Natural killer cell treated with Interleukin-12 subunit alpha and Interleukin-12 subunit beta and Interleukin-15 and Interleukin-18, amount 100 ng/mL, for 72 hours (primary cell): ENCODE measurements at regions not wholly inside any gene's neighbourhood (a gene's known extent, or its start where the extent isn't known, plus 50 kb on each side); places are given as distances from the start of the nearest gene placed in this dataset.

Experiments used
- ATAC-seq, 2 donors: fragments of 150-1000 bp; cut with Tn5 transposase in 1 of 2; sonication (Bioruptor Pico), chemical (Tn5 transposase) in 1 of 2; 2 replicates each; pipeline ENCODE4 v1.10.0; 2021
- DNase-seq: peaks from one replicate; pipeline ENCODE4 v3.0.0; 2022; ENCODE audit warnings: low spot score
- H3K27ac Mint-ChIP-seq, 2 donors: 1 replicate in 1 of 2; 2 replicates in 1 of 2; pipeline ENCODE4 v1.8.0; 2022; ENCODE audit warnings: mixed read lengths in 2 of 2, mild to moderate bottlenecking in 1 of 2, moderate library complexity in 1 of 2
- H3K27me3 Mint-ChIP-seq, 2 donors: 1 replicate in 1 of 2; 2 replicates in 1 of 2; pipeline ENCODE4 v1.8.0; 2022; ENCODE audit warnings: mixed read lengths in 2 of 2
- H3K36me3 Mint-ChIP-seq: one replicate; pipeline ENCODE4 v1.8.0; 2022; ENCODE audit warnings: mixed read lengths
- H3K4me1 Mint-ChIP-seq, 2 donors: 1 replicate in 1 of 2; 2 replicates in 1 of 2; pipeline ENCODE4 v1.8.0; 2022; ENCODE audit warnings: low read depth in 2 of 2, mixed read lengths in 2 of 2, mild to moderate bottlenecking in 1 of 2
- H3K4me3 Mint-ChIP-seq: one replicate; pipeline ENCODE4 v1.8.0; 2022; ENCODE audit warnings: mixed read lengths
- H3K9me3 Mint-ChIP-seq: 2 replicates; pipeline ENCODE4 v1.8.0; 2022; ENCODE audit warnings: mixed read lengths

DNA sequence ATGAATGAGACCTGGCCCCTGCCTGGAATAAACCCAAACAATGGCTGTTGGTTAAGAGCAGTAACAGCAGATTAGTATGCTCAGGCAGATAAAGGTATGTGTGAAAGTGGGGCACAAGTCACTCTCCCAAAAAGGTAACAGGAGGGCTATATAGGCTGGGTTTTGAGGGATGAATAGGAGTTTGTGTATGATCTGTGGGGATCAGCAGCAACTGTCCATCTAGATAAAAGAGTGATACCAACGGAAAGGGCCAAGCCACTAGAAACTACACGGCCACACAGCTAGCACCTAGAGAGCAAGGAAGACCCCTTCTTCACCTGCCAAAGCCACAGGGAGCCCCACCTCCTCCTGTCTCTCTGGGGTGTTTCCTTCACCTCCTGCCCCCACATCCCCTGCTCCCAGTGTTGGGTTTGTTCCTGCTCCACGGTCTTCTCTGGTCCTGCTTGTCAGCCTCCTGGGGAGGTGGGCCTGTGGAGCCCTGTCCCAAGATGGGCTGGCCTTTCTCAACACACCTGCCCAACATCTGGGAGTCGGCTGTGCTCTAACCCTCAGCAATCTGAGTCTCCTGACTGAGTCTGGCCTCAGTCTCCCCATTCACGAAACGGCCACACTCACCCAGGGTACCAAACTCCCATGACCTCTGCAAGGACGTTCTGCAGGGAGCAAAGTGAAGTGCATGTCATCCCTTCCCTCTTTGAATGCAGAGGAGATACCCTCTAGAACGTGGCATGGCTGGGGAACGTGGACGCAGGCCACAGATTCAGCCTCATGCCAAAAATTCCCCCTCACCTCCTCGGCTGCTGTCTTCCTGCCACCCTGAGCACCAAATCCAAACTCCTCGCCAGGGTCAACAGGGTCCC lies 108.2 kb downstream of the NCOR2 start:
- no peak for ATAC-seq
- Mint-ChIP-seq H3K9me3 (no peaks in the 10 kb centered on the region), H3K36me3 (peaks cover 9% of the 10 kb centered on the region), H3K4me3 (peak overlapping the region; percentile 18), H3K4me1 (peaks cover 58 to 64% of the 10 kb centered on the region in 2 donors), H3K27ac (peak overlapping the region in 1 of 2 donors; percentile 18), H3K27me3 (no peaks in the 10 kb centered on the region)
- DNase-seq = no peak

DNA sequence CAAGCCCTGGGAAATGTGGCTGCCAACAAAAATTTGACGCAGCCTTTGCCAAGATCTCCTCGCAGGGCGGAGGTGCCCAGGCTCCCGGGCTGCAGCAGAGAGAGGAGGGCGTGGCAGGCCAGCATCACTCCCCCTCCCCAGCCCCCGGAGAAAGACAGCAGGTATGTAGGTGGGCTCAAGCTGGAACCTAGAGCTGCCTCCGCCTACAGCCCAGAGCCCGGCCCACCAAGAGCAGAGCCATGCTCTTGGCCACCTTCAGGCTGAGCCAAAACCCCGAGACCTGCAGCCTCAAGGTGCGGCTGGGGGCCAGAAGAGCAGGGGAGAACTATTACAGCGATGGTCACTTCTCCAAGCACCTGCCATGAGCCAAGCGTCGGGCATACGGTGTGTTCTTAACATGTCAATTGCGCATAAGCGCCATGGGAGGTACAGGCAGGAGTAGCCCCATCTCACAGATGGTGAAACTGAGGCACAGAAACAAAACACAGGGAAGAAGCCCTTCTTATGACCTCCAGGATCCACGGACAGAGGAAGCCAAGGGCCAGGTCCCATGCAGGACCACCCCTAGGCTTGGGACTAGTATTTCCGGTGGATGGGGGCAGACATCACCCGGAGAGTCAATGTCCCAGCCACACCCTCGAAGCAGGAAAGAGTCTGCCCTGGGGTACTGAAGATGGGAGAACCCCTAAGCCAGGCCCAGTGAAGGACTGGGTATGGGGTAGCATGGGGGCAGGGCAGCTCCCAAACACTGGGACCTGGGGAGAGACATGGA lies 109.0 kb downstream of the NCOR2 start:
- DNase-seq (no peak), ATAC-seq (no peak)
- no peaks in the 10 kb centered on the region for H3K27me3 Mint-ChIP-seq
- peaks cover 60 to 67% of the 10 kb centered on the region in 2 donors for H3K4me1 Mint-ChIP-seq
- H3K36me3 Mint-ChIP-seq = peaks cover 7% of the 10 kb centered on the region
- peak overlapping the region; percentile 70 for H3K4me3 Mint-ChIP-seq
- H3K9me3 Mint-ChIP-seq = no peaks in the 10 kb centered on the region
- H3K27ac Mint-ChIP-seq = peak overlapping the region; percentile 16 to 18

DNA sequence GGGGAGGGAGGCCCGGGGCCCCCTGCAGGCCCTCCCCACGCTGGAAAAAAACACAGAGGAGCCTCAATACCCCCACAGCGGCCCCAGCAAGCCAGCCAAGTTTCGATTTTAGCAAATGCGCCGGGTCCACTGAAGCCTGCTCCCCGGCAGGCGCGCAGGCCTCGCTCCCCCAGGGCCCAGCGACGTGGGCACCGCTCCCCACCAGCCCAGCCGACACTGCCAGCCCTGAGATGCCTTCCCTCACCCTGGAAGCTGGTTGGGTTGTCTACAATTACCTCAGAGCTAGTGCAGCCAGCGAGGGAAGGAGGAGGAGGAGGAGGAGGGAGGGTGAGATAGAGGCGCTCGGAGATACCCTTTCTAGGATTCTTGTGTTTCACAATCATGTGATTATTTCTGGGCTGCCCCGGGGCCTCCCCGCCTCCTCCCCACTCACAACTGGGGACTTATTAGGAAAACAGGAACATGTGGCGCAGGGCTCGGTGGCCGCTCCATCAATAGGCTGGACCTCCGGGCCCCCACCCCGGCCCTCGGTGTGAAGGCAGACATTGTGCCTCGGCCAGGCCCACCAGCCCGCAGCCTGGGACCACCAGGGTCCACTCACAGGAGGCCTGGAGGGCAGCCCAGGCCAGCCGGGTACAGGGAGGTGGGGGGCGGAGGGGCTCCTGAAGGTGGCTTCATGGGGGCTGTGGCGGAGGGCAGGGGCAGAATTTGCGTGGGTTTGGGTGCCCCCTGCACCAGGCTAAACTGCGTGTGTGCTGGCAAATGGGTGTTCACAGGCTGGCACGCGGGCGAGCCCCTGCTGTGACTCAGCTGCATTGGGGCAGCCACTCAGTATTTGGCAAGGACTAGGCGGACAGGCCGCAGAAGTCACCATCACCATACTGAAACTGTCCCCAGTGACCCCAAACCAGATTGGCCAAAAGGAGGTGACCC lies 109.9 kb downstream of the NCOR2 start:
- ATAC-seq (peak; percentile 54 to 79), DNase-seq (peak; percentile 88)
- H3K27ac Mint-ChIP-seq = peak overlapping the region; percentile 59 to 69
- peaks cover 7% of the 10 kb centered on the region for H3K36me3 Mint-ChIP-seq
- peaks cover 55 to 63% of the 10 kb centered on the region in 2 donors for H3K4me1 Mint-ChIP-seq
- H3K27me3 Mint-ChIP-seq = no peaks in the 10 kb centered on the region
- H3K9me3 Mint-ChIP-seq = no peaks in the 10 kb centered on the region
- peak overlapping the region; percentile 70 for H3K4me3 Mint-ChIP-seq

DNA sequence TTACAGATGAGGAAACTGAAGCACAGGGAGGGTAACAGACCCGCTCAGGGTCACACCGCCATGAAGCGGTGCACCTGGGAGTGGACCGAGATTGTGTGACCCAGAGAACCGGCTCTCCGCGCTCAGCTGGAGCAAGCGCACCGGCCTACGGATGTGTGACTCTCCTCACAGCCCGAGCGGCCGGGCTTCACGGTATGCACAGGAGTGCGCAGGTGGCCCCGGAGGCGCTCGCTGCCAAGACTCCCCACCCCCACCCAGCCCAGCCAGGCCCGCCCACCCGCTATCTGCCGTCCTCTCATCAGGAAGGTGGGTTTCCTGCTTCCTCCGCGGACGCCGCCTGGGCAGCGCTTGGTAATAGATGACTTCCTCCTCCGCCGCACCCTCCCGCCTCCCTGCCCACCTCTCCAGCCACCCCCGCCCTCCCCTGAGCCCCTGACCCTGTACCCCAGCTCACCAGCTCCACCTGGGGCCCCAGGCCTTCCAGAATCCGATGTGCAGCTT lies 110.7 kb downstream of the NCOR2 start:
- Mint-ChIP-seq H3K27ac (peak overlapping the region; percentile 59 to 69), H3K9me3 (no peaks in the 10 kb centered on the region), H3K4me1 (peaks cover 50 to 58% of the 10 kb centered on the region in 2 donors), H3K4me3 (peak overlapping the region; percentile 70), H3K27me3 (no peaks in the 10 kb centered on the region), H3K36me3 (peaks cover 7% of the 10 kb centered on the region)
- DNase-seq = peak; percentile 72
- peak; percentile 5 to 11 for ATAC-seq

DNA sequence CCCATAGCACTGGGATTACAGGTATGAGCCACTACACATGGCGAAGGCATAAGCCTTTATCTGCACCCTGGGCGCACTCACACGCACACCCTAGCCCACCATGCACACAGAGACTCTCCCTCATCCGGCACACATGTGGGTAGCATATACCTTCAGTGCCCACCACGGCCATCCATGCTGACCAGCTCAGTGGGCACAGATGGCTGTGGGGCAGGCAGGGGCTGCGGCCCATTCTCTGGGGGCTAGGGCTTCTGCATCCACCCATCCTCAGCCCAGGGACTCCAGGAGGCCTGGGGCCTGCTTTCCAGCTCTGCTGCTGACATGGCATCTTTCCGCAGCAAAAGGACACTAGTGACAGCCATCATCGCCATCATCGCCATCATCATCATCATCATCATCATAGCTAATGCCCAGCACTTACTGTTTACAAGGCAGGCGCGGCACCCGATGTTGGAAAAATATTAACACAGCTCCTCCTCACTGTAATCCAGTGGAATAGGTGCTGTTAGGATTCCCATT lies 111.2 kb downstream of the NCOR2 start:
- ATAC-seq = no peak
- Mint-ChIP-seq H3K27ac (no peak overlapping the region), H3K4me3 (peak overlapping the region; percentile 70), H3K36me3 (peaks cover 7% of the 10 kb centered on the region), H3K27me3 (no peaks in the 10 kb centered on the region), H3K9me3 (no peaks in the 10 kb centered on the region), H3K4me1 (peaks cover 54 to 60% of the 10 kb centered on the region in 2 donors)
- DNase-seq = no peak

DNA sequence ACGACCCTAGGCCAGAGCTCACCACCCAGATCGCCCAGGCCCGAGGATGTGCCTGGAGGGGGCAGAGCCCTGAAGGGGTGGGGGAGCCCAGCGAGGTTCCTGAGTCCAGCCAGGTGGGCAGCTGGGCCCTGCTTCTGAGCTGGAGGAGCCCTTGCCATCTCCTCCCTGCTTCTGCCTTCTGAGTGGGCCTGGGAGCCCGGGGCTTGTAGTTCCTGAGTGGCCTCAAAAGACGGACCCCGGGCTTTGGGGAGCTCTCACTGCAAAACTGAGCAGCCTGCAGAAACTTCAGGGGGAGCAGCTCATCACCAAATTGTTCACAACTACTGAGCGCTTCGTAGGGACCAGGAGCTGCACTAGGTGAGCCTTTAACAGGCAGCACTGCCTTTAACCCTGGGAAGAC lies 112.1 kb downstream of the NCOR2 start:
- DNase-seq = no peak
- H3K4me3 Mint-ChIP-seq = peak overlapping the region; percentile 49
- no peaks in the 10 kb centered on the region for H3K27me3 Mint-ChIP-seq
- ATAC-seq = no peak
- peaks cover 7% of the 10 kb centered on the region for H3K36me3 Mint-ChIP-seq
- H3K4me1 Mint-ChIP-seq = peaks cover 63 to 66% of the 10 kb centered on the region in 2 donors
- H3K27ac Mint-ChIP-seq = peak overlapping the region; percentile 69 to 75
- no peaks in the 10 kb centered on the region for H3K9me3 Mint-ChIP-seq

DNA sequence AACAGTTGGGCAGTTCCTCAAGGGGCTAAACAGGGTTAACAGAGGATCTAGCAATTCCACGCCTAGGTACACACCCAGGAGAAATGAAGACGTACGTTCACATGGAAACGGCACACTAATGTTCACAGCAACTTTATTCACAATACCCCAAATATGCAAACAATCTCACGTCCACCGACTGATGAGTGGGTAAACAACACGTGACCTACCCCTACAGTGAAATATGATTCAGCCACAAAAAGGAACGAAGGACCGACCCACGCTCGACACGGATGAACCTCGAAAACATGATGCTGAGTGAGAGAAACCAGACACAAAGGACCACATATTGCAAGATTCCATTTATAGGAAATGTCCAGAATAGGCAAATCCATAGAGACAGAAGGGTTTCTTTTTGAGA lies 112.7 kb downstream of the NCOR2 start:
- Mint-ChIP-seq H3K27ac (peak overlapping the region; percentile 69 to 75), H3K36me3 (peaks cover 3% of the 10 kb centered on the region), H3K4me1 (peaks cover 65 to 69% of the 10 kb centered on the region in 2 donors), H3K4me3 (peak overlapping the region; percentile 49), H3K27me3 (no peaks in the 10 kb centered on the region), H3K9me3 (no peaks in the 10 kb centered on the region)
- DNase-seq (peak; percentile 59), ATAC-seq (no peak)

DNA sequence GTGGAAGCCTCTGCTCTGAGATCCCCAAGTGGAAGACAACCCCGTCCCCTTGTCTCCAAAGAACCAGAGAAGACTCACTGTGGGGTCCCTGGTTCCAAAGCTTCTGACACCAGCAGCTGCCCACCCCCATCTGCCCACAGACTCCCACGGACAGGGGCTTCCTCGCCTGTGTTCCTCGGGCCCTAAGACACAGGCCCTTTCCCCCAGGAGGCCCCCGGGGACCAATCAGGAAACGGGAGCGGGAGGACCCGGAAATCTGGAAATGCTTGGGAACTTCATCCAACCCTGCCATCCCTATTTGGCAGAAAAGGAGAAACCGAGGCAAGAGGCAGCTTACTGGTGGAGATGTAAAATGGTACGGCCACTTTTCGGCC lies 113.1 kb downstream of the NCOR2 start:
- no peaks in the 10 kb centered on the region for H3K9me3 Mint-ChIP-seq
- H3K4me1 Mint-ChIP-seq = peaks cover 61 to 67% of the 10 kb centered on the region in 2 donors
- H3K27me3 Mint-ChIP-seq = no peaks in the 10 kb centered on the region
- peak overlapping the region; percentile 69 to 75 for H3K27ac Mint-ChIP-seq
- H3K4me3 Mint-ChIP-seq = peak overlapping the region; percentile 49
- DNase-seq = peak; percentile 44
- ATAC-seq = no peak
- no peaks in the 10 kb centered on the region for H3K36me3 Mint-ChIP-seq

DNA sequence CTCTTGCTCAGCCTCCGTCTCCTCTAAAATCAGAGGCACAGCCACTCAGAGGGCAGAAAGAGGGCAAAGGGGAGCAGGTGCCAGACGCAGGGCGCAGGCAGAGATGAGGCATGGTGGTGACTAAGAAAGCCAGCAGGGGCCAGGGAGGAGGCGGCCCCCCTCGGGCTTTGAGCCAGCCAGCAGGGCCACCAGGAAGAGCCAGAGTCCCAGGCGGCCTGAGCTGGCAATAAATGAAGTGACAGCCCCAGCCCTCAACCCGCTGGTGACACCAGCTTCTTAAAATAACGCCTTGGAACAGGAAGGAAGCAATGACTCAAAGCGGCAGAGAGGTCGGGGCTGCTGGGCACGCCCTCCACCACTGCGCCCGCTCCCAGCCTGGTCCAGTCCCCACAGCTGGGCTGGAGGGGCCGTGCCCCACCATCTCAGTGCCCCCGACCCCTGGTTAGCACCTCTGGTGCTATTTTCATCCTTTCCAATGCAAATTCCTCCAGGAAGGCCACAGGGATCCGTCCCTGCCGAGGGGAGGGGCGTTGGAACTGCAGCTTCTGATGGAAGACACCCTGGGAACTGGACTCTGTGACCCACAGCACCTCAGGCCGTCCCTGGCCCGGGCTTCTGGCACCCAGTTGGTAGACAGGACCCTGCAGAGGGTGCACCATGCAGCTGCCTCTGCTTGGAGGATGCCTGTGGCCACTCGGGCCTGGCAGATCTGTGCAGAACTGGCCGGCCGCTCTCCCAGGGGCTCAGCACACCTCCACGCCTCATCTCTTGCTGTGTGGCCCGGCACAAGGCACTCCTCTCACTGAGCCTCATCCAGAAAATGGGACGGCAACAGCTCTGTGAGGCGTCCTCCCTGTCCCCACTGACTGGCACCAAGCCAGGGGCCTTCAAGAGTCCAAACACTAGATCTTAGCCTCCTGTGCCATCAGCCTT lies 113.7 kb downstream of the NCOR2 start:
- Mint-ChIP-seq H3K4me1 (peaks cover 60 to 66% of the 10 kb centered on the region in 2 donors), H3K36me3 (peaks cover 5% of the 10 kb centered on the region), H3K4me3 (peak overlapping the region; percentile 49), H3K27ac (peak overlapping the region; percentile 69 to 75), H3K9me3 (no peaks in the 10 kb centered on the region), H3K27me3 (no peaks in the 10 kb centered on the region)
- DNase-seq = peak; percentile 92
- peak; percentile 88 to 89 for ATAC-seq

DNA sequence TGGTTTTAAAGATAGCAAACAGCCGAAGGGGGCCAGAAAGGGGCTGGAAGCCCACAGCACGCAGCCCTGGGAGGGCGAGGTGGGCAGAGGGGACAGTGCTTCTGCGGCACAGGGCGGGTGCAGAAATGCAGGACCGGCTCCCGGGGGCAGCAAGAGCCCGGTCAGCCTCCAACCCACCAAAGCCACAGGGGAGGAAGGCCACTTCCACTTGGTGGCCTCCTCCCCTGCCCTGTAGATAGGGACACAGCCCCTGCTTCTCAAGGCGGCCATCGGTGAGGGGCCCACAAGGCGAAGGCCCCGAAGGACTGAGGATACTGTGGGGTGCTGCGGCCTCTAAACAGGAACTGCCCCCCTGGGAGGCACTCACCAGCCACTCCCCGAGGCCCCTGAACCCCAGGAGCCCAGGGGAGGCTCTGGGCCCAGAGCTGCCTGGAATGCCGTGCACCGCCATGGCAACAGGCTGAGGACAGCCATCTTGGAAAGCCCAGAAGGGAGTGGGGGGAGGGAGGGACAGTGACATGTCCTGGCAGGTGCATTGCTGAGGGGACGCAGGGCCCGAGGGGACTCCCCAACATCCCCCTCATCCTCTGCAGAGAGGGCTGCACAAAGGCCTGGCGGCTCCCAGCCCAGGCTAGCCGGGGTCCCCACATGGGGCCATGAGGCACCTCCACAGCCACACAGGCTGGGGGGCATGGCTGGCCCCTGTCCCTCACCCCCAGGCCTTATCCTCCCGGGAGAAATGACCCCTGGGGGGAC lies 114.7 kb downstream of the NCOR2 start:
- Mint-ChIP-seq H3K4me1 (peaks cover 55 to 59% of the 10 kb centered on the region in 2 donors), H3K36me3 (peaks cover 6% of the 10 kb centered on the region), H3K27me3 (no peaks in the 10 kb centered on the region), H3K4me3 (peak overlapping the region; percentile 49), H3K27ac (peak overlapping the region; percentile 69 to 75), H3K9me3 (no peaks in the 10 kb centered on the region)
- DNase-seq = peak; percentile 54
- ATAC-seq = no peak

DNA sequence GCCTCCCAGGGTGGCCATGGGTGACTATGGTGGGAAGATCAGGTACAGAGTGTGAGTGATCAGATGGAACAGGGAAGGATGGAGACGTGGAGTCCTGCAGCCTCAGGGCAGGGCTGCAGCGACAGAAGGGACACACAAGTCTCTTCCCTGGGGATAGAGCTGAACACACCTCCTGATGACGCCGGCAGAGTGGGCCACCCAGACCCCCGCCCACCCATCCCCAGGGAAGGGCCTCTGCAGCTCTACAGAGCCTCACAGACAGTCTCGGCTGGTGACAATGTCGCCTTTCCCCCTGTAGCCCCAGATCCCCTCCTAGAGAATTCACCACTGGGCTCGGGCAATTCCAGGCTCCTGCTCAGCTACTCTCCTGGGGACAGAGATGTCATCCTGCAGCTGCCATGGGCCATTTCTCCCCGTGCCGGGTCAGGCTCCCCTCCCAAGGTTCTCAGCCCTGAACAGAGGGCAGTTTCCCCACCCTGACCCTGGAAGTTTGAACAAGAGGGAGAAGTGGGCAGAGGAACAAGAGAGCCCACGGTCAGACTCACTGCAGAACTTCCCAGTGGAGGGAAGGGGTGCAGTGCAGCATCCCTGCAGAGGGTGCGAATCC lies 115.7 kb downstream of the NCOR2 start:
- Mint-ChIP-seq H3K36me3 (peaks cover 6% of the 10 kb centered on the region), H3K4me3 (peak overlapping the region; percentile 65), H3K27me3 (no peaks in the 10 kb centered on the region), H3K4me1 (peaks cover 53 to 55% of the 10 kb centered on the region in 2 donors), H3K27ac (peak overlapping the region in 1 of 2 donors; percentile 19), H3K9me3 (no peaks in the 10 kb centered on the region)
- ATAC-seq = no peak
- DNase-seq = peak; percentile 57
